IPS DF 4.7 (cell line): ENCODE measurements at regions not wholly inside any gene's neighbourhood (a gene's known extent, or its start where the extent isn't known, plus 50 kb on each side); places are given as distances from the start of the nearest gene placed in this dataset.
"Not testable (repeated sequence)": the region's sequence is repeated elsewhere in the genome, so short reads cannot be mapped to it uniquely, and the experiment has no call there.

ENCODE experiments used
- DNase-seq: peaks from one replicate; pipeline ENCODE4 v3.0.0-alpha.2; 2013; ENCODE audit warnings: low spot score; ENCODE audit errors: extremely low read depth

GRCh38 chr1:228939881-228940392, 204.7 kb downstream of the RHOU start:
- no peak for DNase-seq

GRCh38 chr1:228940526-228940925, 205.2 kb downstream of the RHOU start:
- no peak for DNase-seq

- DNase-seq, result no peak
Measured at GRCh38 chr1:228940926-228941325, 205.6 kb downstream of the RHOU start.

GRCh38 chr1:228941666-228942065, 206.4 kb downstream of the RHOU start:
- no peak for DNase-seq

- no peak for DNase-seq
Measured at GRCh38 chr1:228943436-228943835, 208.2 kb downstream of the RHOU start.

GRCh38 chr1:228944296-228944695, 209.0 kb downstream of the RHOU start:
- no peak for DNase-seq

- no peak for DNase-seq
Measured at GRCh38 chr1:228944935-228945371, 209.7 kb downstream of the RHOU start.

- DNase-seq, result no peak
Measured at GRCh38 chr1:228945885-228946284, 210.6 kb downstream of the RHOU start.

- DNase-seq, result not testable (repeated sequence)
Measured at GRCh38 chr1:228949617-228950016, 214.3 kb downstream of the RHOU start.

- no peak for DNase-seq
Measured at GRCh38 chr1:228953207-228953606, 217.9 kb downstream of the RHOU start.

GRCh38 chr1:228953808-228954207, 218.5 kb downstream of the RHOU start:
- DNase-seq, result not testable (repeated sequence)

- DNase-seq, result no peak
Measured at GRCh38 chr1:228955691-228956090, 220.4 kb downstream of the RHOU start.

GRCh38 chr1:228956864-228957263, 221.6 kb downstream of the RHOU start:
- DNase-seq, result no peak

- no peak for DNase-seq
Measured at GRCh38 chr1:228957535-228957934, 222.3 kb downstream of the RHOU start.

GRCh38 chr1:228958121-228958520, 222.8 kb downstream of the RHOU start:
- no peak for DNase-seq

GRCh38 chr1:228958741-228959140, 223.5 kb downstream of the RHOU start:
- DNase-seq, result no peak

GRCh38 chr1:228960705-228961104, 225.4 kb downstream of the RHOU start:
- no peak for DNase-seq

GRCh38 chr1:228961511-228961910, 226.2 kb downstream of the RHOU start:
- no peak for DNase-seq

- no peak for DNase-seq
Measured at GRCh38 chr1:228963795-228964177, 228.5 kb downstream of the RHOU start.

GRCh38 chr1:228964178-228965089, 229.2 kb downstream of the RHOU start:
- no peak for DNase-seq

GRCh38 chr1:228968891-228969606, 233.8 kb downstream of the RHOU start:
- DNase-seq, result no peak
